ENCODE measurements at regions not wholly inside any gene's neighbourhood (a gene's known extent, or its start where the extent isn't known, plus 50 kb on each side); places are given as distances from the start of the nearest gene placed in this dataset.
A peak's percentile ranks its signal among the peaks of the same experiment; 100 is the strongest.

DNA sequence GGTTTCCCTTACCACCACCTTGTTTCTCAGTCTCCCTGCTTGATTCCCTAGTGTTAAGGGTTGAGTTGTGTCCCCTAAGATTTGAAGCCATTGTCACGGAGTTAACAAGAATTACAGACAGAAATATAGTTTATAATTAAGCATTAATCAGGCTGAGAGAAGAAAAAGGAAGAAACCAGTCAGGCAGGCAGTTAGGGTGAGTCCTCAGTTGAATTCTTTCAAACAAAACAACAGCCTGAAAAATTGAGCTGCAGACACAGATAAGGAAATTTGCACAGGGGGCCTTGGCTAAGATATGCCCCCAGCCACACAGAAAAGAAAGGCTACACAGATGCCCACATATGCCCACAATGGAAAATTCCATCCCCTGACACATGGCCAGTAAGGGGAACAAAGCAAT lies 111.7 kb upstream of the RAI14 start:
- H3K9me3 Mint-ChIP-seq, result peaks cover 65% of the 10 kb centered on the region
- peak overlapping the region; percentile 77 for H3K27ac Mint-ChIP-seq
- peaks cover 3% of the 10 kb centered on the region; the same call in 1 of the 2 replicates for H3K27me3 Mint-ChIP-seq (ENCODE audit: low read depth)
- H3K4me3 Mint-ChIP-seq, result no peak overlapping the region
- peaks cover 73% of the 10 kb centered on the region for H3K4me1 Mint-ChIP-seq
- TF ChIP-seq ZBTB21 (CRISPR knock-in tag; IDR thresholded peaks at IDR 0.05; ENCODE audit: borderline replicate concordance), result no peak
- TF ChIP-seq, protein P1, sequence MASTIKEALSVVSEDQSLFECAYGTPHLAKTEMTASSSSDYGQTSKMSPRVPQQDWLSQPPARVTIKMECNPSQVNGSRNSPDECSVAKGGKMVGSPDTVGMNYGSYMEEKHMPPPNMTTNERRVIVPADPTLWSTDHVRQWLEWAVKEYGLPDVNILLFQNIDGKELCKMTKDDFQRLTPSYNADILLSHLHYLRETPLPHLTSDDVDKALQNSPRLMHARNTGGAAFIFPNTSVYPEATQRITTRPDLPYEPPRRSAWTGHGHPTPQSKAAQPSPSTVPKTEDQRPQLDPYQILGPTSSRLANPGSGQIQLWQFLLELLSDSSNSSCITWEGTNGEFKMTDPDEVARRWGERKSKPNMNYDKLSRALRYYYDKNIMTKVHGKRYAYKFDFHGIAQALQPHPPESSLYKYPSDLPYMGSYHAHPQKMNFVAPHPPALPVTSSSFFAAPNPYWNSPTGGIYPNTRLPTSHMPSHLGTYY (CRISPR knock-in tag; IDR thresholded peaks at IDR 0.05), result no peak
- no peak for TF ChIP-seq USF2 (CRISPR knock-in tag; IDR thresholded peaks at IDR 0.05)
- TF ChIP-seq E2F5 (CRISPR knock-in tag; IDR thresholded peaks at IDR 0.05), result no peak
- no peak for TF ChIP-seq JAZF1 (CRISPR knock-in tag; IDR thresholded peaks at IDR 0.05)
- no peak for TF ChIP-seq ELF4 (CRISPR knock-in tag; IDR thresholded peaks at IDR 0.05; ENCODE audit: low read depth)
- TF ChIP-seq TCF7 (CRISPR knock-in tag; IDR thresholded peaks at IDR 0.05; ENCODE audit: low read depth), result no peak
- TF ChIP-seq, protein P2, sequence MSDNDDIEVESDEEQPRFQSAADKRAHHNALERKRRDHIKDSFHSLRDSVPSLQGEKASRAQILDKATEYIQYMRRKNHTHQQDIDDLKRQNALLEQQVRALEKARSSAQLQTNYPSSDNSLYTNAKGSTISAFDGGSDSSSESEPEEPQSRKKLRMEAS (CRISPR knock-in tag; IDR thresholded peaks at IDR 0.05), result no peak
- TF ChIP-seq ZNF532 (CRISPR knock-in tag; IDR thresholded peaks at IDR 0.05; ENCODE audit: borderline replicate concordance), result no peak
- TF ChIP-seq ZNF138 (CRISPR knock-in tag; conservative IDR thresholded peaks at IDR 0.05), result no peak
- TF ChIP-seq ESRRA (CRISPR knock-in tag; IDR thresholded peaks at IDR 0.05; ENCODE audit: borderline replicate concordance), result no peak
- no peak for TF ChIP-seq GRHL2 (CRISPR knock-in tag; IDR thresholded peaks at IDR 0.05; ENCODE audit: insufficient replicate concordance, severe bottlenecking)
- TF ChIP-seq ATF3 (CRISPR knock-in tag; conservative IDR thresholded peaks at IDR 0.05), result no peak
- TF ChIP-seq, protein P3, sequence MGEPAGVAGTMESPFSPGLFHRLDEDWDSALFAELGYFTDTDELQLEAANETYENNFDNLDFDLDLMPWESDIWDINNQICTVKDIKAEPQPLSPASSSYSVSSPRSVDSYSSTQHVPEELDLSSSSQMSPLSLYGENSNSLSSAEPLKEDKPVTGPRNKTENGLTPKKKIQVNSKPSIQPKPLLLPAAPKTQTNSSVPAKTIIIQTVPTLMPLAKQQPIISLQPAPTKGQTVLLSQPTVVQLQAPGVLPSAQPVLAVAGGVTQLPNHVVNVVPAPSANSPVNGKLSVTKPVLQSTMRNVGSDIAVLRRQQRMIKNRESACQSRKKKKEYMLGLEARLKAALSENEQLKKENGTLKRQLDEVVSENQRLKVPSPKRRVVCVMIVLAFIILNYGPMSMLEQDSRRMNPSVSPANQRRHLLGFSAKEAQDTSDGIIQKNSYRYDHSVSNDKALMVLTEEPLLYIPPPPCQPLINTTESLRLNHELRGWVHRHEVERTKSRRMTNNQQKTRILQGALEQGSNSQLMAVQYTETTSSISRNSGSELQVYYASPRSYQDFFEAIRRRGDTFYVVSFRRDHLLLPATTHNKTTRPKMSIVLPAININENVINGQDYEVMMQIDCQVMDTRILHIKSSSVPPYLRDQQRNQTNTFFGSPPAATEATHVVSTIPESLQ (CRISPR knock-in tag; IDR thresholded peaks at IDR 0.05), result no peak
- TF ChIP-seq ZNF396 (CRISPR knock-in tag; IDR thresholded peaks at IDR 0.05; ENCODE audit: borderline replicate concordance), result no peak
- CTCF ChIA-PET, result no interaction called here
- POLR2A ChIA-PET, result no interaction called here
- DNase-seq (ENCODE audit: low spot score) (no peak), ATAC-seq (no peak)
- H3K36me3 Mint-ChIP-seq, result peaks cover 64% of the 10 kb centered on the region

DNA sequence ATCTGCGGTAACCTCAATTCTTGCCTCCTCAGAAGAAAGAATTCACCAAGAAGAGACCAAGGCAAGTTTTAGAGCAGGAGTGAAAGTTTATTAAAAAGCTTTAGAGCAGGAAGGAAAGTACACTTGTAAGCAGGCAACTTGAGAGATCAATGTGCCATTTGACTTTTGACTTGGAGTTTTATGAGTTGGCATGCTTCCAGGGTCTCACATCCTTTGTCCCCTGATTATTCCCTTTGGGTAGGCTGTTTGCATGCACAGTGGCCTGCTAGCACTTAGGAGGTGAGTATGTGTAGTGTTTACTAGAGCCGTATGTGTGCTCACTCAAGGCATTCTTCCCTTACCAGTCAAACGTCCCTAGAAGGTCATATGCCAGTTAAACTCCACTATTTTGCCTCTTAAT lies 111.0 kb upstream of the RAI14 start:
- ChIA-PET POLR2A (no interaction called here), CTCF (no interaction called here)
- H3K4me3 Mint-ChIP-seq, result no peak overlapping the region
- DNase-seq (ENCODE audit: low spot score), result no peak
- TF ChIP-seq AR (CRISPR knock-in tag; IDR thresholded peaks at IDR 0.05) (no peak), MYBL2 (CRISPR knock-in tag; IDR thresholded peaks at IDR 0.05) (no peak), TEAD4 (CRISPR knock-in tag; IDR thresholded peaks at IDR 0.05) (no peak), PRRX2 (CRISPR knock-in tag; IDR thresholded peaks at IDR 0.05) (no peak), SMAD4 (CRISPR knock-in tag; IDR thresholded peaks at IDR 0.05) (no peak)
- peaks cover 65% of the 10 kb centered on the region for H3K9me3 Mint-ChIP-seq
- H3K27ac Mint-ChIP-seq, result peak overlapping the region; percentile 39; the same call in 1 of the 2 replicates
- H3K36me3 Mint-ChIP-seq, result peaks cover 64% of the 10 kb centered on the region
- H3K27me3 Mint-ChIP-seq (ENCODE audit: low read depth), result peaks cover 3% of the 10 kb centered on the region; the same call in 1 of the 2 replicates
- no peak for ATAC-seq
- peaks cover 68% of the 10 kb centered on the region for H3K4me1 Mint-ChIP-seq
